Esophagus squamous epithelium (tissue), 4 donors: ENCODE measurements at regions not wholly inside any gene's neighbourhood (a gene's known extent, or its start where the extent isn't known, plus 50 kb on each side); places are given as distances from the start of the nearest gene placed in this dataset.

Source experiments
- POLR2A ChIP-seq, 4 donors: fragments of 450-650 bp; IDR thresholded peaks; one replicate each; pipeline ENCODE4 v1.6.1; 2017; ENCODE audit warnings: antibody characterized with exemption in 4 of 4, mild to moderate bottlenecking in 4 of 4, moderate library complexity in 3 of 4
- TF ChIP-seq, protein P1 (sequence below), 6 experiments: fragments of 450-650 bp in 4 of 6; fragments of 200-600 bp in 2 of 6; sonication (generic) in 2 of 6; IDR thresholded peaks; one replicate each; pipeline ENCODE4 v1.5.1; 2016 to 2019; ENCODE audit warnings: antibody characterized with exemption in 6 of 6, mild to moderate bottlenecking in 4 of 6, moderate library complexity in 4 of 6

DNA sequence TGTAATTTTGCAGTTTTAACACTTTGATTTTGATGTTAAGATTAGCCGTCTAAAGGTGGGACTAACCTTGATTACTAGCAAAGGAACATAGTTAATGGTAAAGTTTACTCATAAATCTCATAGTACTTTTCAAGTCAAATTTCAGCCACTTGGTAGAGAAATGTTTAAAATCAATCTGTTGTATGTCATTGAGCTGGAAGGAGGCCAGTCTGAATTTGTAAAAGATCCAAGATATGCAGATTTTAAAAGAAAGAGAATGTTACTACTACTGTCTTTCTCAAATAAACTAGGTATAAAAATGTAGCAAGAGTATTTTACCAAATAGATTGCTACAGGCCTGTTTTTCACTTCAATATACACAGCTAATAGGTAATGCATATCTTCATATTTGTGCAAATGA lies 600.8 kb upstream of the SEL1L start:
- TF ChIP-seq, protein P1, sequence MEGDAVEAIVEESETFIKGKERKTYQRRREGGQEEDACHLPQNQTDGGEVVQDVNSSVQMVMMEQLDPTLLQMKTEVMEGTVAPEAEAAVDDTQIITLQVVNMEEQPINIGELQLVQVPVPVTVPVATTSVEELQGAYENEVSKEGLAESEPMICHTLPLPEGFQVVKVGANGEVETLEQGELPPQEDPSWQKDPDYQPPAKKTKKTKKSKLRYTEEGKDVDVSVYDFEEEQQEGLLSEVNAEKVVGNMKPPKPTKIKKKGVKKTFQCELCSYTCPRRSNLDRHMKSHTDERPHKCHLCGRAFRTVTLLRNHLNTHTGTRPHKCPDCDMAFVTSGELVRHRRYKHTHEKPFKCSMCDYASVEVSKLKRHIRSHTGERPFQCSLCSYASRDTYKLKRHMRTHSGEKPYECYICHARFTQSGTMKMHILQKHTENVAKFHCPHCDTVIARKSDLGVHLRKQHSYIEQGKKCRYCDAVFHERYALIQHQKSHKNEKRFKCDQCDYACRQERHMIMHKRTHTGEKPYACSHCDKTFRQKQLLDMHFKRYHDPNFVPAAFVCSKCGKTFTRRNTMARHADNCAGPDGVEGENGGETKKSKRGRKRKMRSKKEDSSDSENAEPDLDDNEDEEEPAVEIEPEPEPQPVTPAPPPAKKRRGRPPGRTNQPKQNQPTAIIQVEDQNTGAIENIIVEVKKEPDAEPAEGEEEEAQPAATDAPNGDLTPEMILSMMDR (IDR thresholded peaks at IDR 0.05): no peak
- TF ChIP-seq POLR2A (IDR thresholded peaks at IDR 0.05): no peak
